Fibroblast of lung (primary cell): ENCODE measurements at regions not wholly inside any gene's neighbourhood (a gene's known extent, or its start where the extent isn't known, plus 50 kb on each side); places are given as distances from the start of the nearest gene placed in this dataset.

Experiments used
- CTCF ChIP-seq, 2 donors: IDR thresholded peaks in 1 of 2; conservative IDR thresholded peaks in 1 of 2; 1 replicate in 1 of 2; 2 replicates in 1 of 2; pipeline ENCODE4 v1.5.1; 2011 to 2012; ENCODE audit warnings: low read length in 2 of 2, control low read depth in 1 of 2, inconsistent platforms in 1 of 2, low read depth in 1 of 2, mild to moderate bottlenecking in 1 of 2
- EZH2 ChIP-seq: IDR thresholded peaks from 2 replicates; pipeline ENCODE4 v1.5.1; 2012; ENCODE audit warnings: low read length, control low read depth, mild to moderate bottlenecking; ENCODE audit errors: missing control alignments

GRCh38 chr2:207474863-207475485 lies 54.8 kb upstream of the CREB1 start:
- peak; percentile 48 to 56 for TF ChIP-seq CTCF (conservative IDR thresholded peaks at IDR 0.05 in 1 of 2, IDR thresholded peaks at IDR 0.05 in 1 of 2; ENCODE audit: low read depth in 1 of 2, low read length in 2 of 2)
- TF ChIP-seq EZH2: no peak
